Activated CD4-positive, alpha-beta T cell treated with anti-CD3 and anti-CD28 coated beads for 1 hour (primary cell): ENCODE measurements at regions not wholly inside any gene's neighbourhood (a gene's known extent, or its start where the extent isn't known, plus 50 kb on each side); places are given as distances from the start of the nearest gene placed in this dataset.

Experiments
- DNase-seq: peaks from one replicate; pipeline ENCODE4 v3.0.0-alpha.2; 2020

- no peak for DNase-seq
Observed at GRCh38 chr11:10942620-10943019, 84.8 kb upstream of the ZBED5 start.

DNA sequence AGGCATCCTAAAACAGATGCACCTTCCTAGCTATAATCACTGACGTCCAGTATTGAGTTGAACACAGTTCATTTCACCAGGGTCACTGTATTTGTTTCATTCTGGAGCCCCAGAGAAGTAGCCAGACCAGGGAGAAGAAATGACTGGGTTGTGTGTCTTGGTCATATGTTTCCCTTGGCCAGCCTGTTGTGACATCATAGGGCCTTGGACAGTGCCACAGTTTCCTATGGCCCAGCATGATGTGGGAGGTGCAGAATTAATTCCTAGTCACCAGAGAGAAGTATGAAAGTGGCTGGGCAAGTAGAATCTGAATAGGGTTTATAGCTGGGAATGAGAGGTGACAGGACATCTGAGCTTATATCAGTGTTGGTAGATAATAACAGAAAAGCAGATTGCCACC is 84.0 kb upstream of the ZBED5 start:
- no peak for DNase-seq

GRCh38 chr11:10941414-10941813 is 83.6 kb upstream of the ZBED5 start:
- DNase-seq = no peak

DNA sequence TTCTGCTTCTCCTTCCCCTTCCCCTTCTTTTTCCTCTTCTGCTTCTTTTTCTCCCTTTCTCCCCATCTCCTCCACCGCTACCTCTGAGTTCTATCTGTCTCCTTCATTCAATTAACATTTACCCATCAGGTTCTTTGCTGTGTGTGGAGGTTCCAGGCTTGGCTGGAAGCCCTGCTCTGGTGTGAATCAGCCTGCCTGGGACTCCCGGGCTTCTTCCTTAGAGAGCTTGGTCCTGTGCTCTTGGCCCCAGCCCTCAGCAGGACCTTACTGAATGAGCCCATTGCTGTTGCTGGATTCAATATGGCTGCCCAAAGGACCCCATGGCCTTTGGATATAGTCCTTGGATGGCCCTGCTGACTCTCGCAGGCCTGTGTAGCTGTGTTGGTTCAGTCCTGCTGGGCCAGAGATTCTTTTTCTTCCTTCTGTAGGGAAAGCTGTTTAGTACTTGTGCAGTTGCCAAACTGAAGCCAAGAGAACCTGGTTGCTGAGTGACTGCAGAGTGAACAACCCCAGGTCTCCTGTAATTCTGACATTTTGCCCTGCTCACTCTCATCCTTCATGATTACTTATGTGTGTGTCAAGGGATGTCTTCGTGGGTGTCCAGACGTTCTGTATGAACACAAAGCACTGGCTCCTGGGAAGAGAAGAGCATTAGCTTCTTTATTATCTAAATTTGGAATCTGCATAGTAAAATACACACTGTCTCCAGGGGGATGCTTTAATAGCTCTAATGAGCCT is 81.0 kb upstream of the ZBED5 start:
- no peak for DNase-seq

DNA sequence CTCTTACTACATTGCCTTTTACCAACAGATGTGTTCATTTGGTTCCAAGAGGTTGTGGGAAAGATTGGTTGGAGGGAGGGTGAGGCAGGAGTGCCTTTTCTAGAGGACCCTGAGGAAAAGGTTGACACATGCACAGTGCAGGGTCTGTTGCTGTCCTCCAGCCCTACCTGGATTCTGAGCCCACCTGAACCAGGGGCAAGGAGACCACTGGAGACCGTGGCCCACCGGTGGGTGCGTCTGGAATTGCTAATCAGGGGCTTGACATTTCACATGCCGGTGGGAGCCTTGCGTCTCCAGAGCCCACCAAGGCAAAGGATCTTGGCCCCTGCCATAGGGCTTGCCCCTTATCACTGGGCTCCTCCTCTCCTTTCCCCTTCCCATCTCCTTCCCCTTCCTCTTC is 80.4 kb upstream of the ZBED5 start:
- no peak for DNase-seq

GRCh38 chr11:10937385-10937771 is 79.5 kb upstream of the ZBED5 start:
- DNase-seq = no peak

DNA sequence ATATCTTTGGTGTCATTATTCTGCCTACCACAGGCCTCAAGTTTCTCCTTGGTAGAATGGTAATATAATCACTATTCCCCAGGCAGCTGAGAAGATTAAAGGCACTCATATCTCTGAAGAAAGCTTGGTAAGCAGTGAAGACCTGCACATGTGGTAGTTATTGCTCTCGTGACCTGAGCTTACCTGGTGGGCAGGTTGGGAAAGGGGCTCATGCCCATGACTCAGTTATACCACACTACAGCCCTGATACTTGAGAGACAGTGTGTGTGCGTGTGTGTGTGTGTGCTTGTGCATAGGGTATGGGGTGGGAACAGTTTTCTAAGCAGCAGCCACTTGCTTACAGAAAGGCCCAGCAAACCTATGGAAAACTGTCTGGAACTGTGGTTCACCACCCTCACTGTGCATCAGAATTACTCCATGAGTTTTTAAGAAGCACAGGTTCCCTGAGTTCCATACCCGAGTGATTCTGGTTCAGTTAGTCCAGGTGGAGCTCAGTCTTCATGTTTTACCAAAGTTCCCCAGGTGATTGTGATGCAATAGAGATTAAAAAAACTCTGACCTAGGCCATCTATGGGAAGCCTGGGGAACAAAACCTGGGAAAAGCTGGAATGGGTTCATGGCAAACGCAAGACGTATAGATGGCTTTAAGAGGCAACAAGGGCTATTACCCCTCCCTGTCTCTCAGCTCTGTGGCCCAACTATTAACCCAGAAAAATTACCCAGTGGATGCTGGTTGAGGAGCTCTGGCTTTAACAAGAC is 79.0 kb upstream of the ZBED5 start:
- DNase-seq = no peak

- DNase-seq = no peak
Observed at GRCh38 chr11:10935015-10935559, 77.2 kb upstream of the ZBED5 start.

- no peak for DNase-seq
Observed at GRCh38 chr11:10934293-10934860, 76.5 kb upstream of the ZBED5 start.

DNA sequence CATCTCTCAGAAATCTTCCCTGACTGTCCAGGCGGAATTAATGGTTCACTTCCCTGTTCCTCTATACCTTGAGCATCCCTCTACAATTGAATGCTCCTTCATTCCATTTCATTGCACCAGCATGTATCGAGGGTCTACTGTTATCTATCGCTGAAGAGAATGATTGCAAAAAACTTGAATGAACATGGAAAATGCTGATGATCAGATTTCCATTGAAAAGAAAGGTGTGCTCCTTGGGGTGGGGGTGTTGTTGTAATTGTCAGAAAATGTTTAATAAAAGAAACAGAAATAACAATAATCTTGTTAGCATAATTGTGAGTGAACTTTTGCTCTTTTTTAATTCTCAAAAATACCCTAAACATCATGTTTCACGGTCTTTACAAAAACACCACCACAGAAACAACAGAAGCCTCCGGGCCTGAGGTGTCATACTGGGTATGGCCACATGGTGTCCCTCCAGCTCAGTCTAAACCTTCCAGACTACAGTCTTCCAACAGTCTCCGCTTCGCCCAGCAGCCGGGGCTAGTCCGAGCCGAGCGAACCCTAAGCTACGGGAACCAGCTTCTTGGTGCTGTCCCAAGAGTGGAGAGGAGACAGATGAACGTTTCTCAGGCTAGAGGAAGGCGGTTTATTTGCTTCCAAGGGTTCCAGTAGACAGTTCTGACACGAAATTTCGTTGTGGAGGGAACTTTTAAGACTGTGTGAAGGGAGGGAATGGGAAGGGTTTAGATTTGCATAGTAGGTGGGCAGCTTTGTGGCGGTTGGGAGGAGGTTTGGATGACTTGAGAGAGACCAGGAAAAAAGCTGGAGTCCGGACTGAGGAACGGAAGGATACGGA is 75.8 kb upstream of the ZBED5 start:
- peak; percentile 72 for DNase-seq

- DNase-seq = no peak
Observed at GRCh38 chr11:10932976-10933375, 75.1 kb upstream of the ZBED5 start.

- no peak for DNase-seq
Observed at GRCh38 chr11:10931761-10932670, 74.2 kb upstream of the ZBED5 start.

DNA sequence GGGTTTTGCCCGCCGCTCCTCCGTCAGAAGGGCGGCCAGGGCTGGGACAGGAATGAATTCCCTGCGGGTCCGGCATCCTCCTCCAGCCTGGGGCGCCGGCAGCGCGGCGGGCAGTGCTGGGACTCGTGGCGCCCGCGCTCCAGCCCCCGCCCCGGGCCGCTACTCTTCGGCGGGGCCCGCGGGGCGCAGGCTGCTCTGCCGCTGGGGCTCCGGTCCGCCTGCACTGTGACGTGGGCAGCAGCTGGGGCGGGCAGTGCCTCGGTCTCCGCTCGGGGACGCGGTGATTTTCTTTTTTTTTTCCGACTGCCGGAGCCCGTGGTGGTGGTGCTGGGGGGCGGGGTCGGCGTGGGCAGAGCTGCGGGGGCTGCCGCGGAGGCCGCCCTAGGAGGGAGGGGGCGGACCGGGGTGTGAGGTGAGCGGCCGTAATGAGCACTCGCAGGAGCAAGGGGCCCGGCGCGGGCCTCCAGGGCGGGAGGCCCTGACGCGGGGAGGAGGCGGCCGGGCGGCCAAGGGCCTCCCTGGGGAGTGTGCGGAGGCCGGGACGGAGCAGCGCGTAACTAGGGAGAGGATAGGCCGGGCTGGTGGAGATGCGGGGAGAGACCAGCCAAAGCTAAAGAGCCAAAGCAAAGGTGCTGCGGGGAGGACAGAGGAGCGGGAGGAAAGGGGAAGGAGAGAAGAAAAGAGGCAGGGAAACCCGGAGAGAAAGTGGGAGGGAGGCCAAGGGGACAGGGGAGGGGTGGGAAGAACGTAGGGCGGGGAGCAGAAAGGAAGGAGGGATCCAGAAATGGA is 73.3 kb upstream of the ZBED5 start:
- peak; percentile 15 for DNase-seq

DNA sequence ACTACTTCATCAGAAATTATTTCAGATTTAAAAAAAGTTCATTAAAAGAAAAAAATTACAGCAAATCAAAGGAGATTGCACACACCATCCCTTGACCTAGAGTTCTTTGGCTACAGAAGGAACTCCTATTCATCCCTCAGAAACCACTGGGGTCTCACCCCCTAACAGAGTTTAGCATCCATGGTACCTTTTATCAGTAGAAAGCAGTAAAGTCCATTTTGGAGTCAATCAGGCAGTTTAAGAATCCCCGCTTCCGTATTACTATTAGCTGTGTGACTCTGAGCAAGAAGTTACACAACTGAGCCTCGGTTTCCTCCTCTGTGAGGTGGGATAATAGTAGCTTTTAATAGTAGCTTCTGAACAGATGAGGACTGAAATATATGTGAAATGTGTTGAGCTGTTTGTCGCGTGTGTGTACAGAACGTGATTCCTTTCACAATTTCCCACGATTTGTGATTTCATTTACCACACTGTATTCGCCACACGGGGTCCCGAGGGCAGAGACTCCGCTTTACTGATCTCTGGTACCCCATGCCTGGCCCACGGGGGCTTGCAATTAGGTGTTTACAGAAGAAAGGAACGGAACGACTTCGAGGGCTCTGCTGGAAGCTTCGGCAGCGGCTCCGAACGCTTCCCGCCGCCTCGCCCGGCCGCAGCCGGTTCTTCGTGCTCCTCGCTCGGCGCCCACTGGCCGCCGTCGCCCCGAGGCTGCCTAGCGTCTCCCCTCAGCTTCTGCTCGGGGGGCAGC is 72.5 kb upstream of the ZBED5 start:
- no peak for DNase-seq

DNA sequence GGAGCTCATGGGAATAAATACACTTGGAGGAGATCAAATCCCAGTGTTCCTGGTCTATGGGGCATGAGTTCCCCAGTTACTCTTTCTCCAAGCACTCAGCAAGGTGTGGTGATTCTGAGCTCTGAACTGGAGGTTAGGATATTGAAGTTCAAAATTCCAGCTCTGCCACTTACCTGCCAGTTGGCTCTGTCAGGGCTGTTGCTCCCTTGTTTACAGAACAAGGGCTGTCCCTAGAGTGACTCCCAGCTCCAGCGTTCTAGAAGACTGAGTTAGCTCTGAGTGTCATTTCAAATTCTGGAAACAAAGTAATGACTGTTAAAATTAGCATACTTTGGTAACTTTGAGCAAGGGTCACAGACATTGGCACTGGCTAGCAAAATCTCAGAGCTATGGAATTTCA is 69.7 kb upstream of the ZBED5 start:
- no peak for DNase-seq

DNA sequence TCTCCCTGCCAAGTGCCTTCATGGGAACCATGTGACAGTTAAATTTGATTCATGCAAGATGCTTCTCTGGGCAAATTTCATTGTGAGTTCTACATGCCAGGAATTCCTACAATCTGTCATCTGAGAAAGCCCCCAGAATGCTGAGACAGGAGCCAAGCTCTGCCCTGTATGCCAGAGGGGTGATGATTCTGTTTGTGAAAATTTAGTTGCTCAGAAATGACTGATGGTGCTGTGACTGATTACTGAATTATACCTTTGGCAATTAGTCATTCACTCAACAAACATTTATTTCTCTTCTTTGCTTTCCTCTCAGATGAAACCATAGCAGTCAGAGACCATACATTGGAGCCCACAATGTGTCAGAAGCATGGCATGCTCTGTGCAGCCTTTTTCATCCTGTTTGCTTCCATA is 69.0 kb upstream of the ZBED5 start:
- no peak for DNase-seq

DNA sequence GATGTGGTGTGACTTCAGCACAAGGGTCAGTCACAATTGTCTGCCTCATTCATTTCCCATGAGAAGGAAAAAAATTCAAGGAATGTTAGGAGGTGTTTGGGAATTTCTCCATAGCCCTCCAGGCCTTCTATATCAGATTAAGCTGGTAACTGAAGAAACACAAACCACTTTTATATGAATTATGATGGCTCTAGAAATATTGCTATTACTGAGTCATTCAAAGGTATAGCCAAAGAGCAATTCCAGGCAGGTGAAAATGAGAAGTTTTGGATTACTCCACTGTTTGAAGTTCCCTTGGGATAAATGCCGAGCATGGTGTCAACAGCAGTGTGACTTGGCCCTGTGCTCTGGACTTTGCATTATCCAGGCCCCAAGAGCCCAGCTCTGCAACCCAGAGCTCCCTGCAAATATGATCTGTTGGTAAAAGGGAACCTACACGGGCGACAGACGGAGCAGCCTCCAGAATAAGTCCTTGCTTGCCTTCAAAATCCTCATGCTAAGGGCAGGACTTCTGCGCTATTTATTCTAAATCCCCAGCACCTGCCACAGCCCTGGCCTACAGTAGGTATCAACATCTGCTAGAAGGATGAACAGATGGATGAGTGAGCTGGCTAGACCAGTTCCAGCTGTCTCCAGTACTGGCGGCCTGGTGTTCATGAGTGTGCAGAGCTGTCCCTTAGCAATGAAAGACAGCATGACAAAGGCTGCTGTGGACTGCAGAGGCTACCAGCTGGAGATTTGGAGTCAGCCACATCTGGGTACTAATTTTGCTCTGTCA is 67.5 kb upstream of the ZBED5 start:
- no peak for DNase-seq

DNA sequence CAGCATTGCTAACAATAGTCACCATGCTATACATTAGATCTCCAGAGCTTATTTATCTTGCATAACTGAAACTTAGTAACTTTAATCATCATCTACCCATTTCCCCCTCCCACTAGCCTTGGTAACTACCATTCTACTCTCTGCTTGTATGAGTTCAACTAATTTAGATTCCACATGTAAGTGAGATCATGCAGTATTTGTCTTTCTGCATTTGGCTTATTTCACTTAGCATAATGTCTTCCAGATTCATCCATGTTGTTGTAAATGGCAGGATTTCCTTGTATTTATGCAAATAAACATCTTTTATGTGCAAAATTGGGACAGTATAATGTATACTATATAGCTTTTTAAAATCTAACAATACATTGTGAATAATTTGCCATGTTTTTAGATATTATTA is 66.0 kb upstream of the ZBED5 start:
- no peak for DNase-seq

DNA sequence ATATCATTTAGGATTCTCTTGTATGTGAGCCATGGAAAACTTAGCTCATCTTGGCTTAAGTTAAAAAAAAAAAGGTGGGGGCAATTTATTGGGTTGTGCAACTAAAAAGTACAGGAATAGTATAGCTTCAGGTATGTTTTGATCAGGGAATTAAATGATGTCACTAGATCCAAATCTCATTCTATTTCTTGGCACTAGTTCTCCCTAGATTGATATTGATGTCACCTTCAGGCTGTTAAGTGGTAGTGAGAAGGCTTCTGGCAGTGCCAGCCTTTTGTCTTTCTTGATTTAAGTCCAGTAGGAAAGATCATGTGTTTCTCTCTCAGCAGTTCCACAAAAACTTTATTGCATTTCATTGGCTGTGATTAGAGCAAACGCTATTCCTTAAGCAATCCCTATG is 65.0 kb upstream of the ZBED5 start:
- no peak for DNase-seq

GRCh38 chr11:10920875-10921274 is 63.0 kb upstream of the ZBED5 start:
- no peak for DNase-seq
